ENCODE measurements at regions not wholly inside any gene's neighbourhood (a gene's known extent, or its start where the extent isn't known, plus 50 kb on each side); places are given as distances from the start of the nearest gene placed in this dataset.

- Histone ChIP-seq H3K79me2 (ENCODE audit: insufficient read depth, low read length) (no peaks in the 10 kb centered on the region), H4K20me1 (ENCODE audit: insufficient read depth, low read length) (no peaks in the 10 kb centered on the region), H3K27ac (ENCODE audit: low read depth, low read length) (no peak overlapping the region), H3K4me3 (ENCODE audit: insufficient read depth, low read length) (no peak overlapping the region), H3K4me1 (ENCODE audit: insufficient read depth, low read length) (no peaks in the 10 kb centered on the region), H3K36me3 (ENCODE audit: insufficient read depth, low read length) (no peaks in the 10 kb centered on the region), H3K4me2 (ENCODE audit: insufficient read depth, low read length) (no peak overlapping the region), H3K9me3 (ENCODE audit: low read depth, low read length) (no peaks in the 10 kb centered on the region), H2AFZ (ENCODE audit: low read length) (no peak overlapping the region), H3K27me3 (ENCODE audit: insufficient read depth, low read length) (no peaks in the 10 kb centered on the region)
- no peak for DNase-seq (ENCODE audit: insufficient read length, low spot score, missing footprints)
- no peak for TF ChIP-seq CTCF (IDR thresholded peaks at IDR 0.05; ENCODE audit: extremely low read depth, low read depth, low read length)
These were observed 1794.1 kb upstream of the RAG2 start for GRCh38 chr11:38392176-38392575.

DNA sequence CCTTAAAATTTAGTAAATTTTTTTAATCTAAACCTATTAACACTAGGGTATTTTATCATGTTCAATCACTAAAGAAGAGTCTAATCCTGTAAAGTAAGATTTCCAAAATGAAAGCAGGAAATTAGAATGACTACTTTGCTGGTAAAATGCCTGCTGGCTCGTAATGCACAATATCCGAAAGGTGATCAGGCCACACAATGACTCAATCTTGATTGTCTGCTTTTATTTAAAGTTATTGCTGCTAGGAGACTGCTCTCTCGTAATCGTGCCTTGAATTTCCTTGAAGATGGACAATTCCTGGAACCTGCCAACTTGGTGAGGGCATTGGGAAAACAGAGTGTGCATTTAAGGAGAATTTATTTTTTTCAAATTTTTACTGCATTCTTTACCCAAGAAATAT is 1786.5 kb upstream of the RAG2 start:
- Histone ChIP-seq H3K27ac (ENCODE audit: low read depth, low read length) (no peak overlapping the region), H3K4me2 (ENCODE audit: insufficient read depth, low read length) (no peak overlapping the region), H3K27me3 (ENCODE audit: insufficient read depth, low read length) (no peaks in the 10 kb centered on the region), H3K36me3 (ENCODE audit: insufficient read depth, low read length) (no peaks in the 10 kb centered on the region), H3K4me1 (ENCODE audit: insufficient read depth, low read length) (no peaks in the 10 kb centered on the region), H3K9me3 (ENCODE audit: low read depth, low read length) (no peaks in the 10 kb centered on the region), H3K4me3 (ENCODE audit: insufficient read depth, low read length) (no peak overlapping the region), H2AFZ (ENCODE audit: low read length) (no peak overlapping the region), H4K20me1 (ENCODE audit: insufficient read depth, low read length) (no peaks in the 10 kb centered on the region), H3K79me2 (ENCODE audit: insufficient read depth, low read length) (no peaks in the 10 kb centered on the region)
- no peak for TF ChIP-seq CTCF (IDR thresholded peaks at IDR 0.05; ENCODE audit: extremely low read depth, low read depth, low read length)
- no peak for DNase-seq (ENCODE audit: insufficient read length, low spot score, missing footprints)

GRCh38 chr11:38365274-38365673 is 1767.2 kb upstream of the RAG2 start:
- H3K36me3 ChIP-seq (ENCODE audit: insufficient read depth, low read length): no peaks in the 10 kb centered on the region

GRCh38 chr11:38356255-38356654 is 1758.2 kb upstream of the RAG2 start:
- Histone ChIP-seq H3K27me3 (ENCODE audit: insufficient read depth, low read length) (no peaks in the 10 kb centered on the region), H4K20me1 (ENCODE audit: insufficient read depth, low read length) (no peaks in the 10 kb centered on the region), H3K79me2 (ENCODE audit: insufficient read depth, low read length) (no peaks in the 10 kb centered on the region), H2AFZ (ENCODE audit: low read length) (no peak overlapping the region), H3K4me3 (ENCODE audit: insufficient read depth, low read length) (no peak overlapping the region), H3K27ac (ENCODE audit: low read depth, low read length) (no peak overlapping the region), H3K4me1 (ENCODE audit: insufficient read depth, low read length) (no peaks in the 10 kb centered on the region), H3K36me3 (ENCODE audit: insufficient read depth, low read length) (no peaks in the 10 kb centered on the region), H3K9me3 (ENCODE audit: low read depth, low read length) (no peaks in the 10 kb centered on the region), H3K4me2 (ENCODE audit: insufficient read depth, low read length) (no peak overlapping the region)
- DNase-seq (ENCODE audit: insufficient read length, low spot score, missing footprints): no peak
- TF ChIP-seq CTCF (IDR thresholded peaks at IDR 0.05; ENCODE audit: extremely low read depth, low read depth, low read length): no peak

More at GRCh38 chr11:38365274-38365673, 1767.2 kb upstream of the RAG2 start:
- no peak for TF ChIP-seq CTCF (IDR thresholded peaks at IDR 0.05; ENCODE audit: extremely low read depth, low read depth, low read length)
- no peak overlapping the region for H2AFZ ChIP-seq (ENCODE audit: low read length)
- H3K27me3 ChIP-seq (ENCODE audit: insufficient read depth, low read length): no peaks in the 10 kb centered on the region
- H3K27ac ChIP-seq (ENCODE audit: low read depth, low read length): no peak overlapping the region
- no peaks in the 10 kb centered on the region for H3K79me2 ChIP-seq (ENCODE audit: insufficient read depth, low read length)
- no peaks in the 10 kb centered on the region for H3K9me3 ChIP-seq (ENCODE audit: low read depth, low read length)
- H3K4me3 ChIP-seq (ENCODE audit: insufficient read depth, low read length): no peak overlapping the region
- no peak for DNase-seq (ENCODE audit: insufficient read length, low spot score, missing footprints)
- no peak overlapping the region for H3K4me2 ChIP-seq (ENCODE audit: insufficient read depth, low read length)
- H4K20me1 ChIP-seq (ENCODE audit: insufficient read depth, low read length): no peaks in the 10 kb centered on the region
- no peaks in the 10 kb centered on the region for H3K4me1 ChIP-seq (ENCODE audit: insufficient read depth, low read length)

Measured in osteoblast (primary cell).